HG03442 (cell line): ENCODE measurements at regions not wholly inside any gene's neighbourhood (a gene's known extent, or its start where the extent isn't known, plus 50 kb on each side); places are given as distances from the start of the nearest gene placed in this dataset.
"Not testable (repeated sequence)": the region's sequence is repeated elsewhere in the genome, so short reads cannot be mapped to it uniquely, and the experiment has no call there.

Experiments used
- ATAC-seq: cut with Tn5 transposase; IDR thresholded peaks from one replicate; pipeline ENCODE4 v1.9.1; 2021; ENCODE audit warnings: mild to moderate bottlenecking, moderate library complexity; ENCODE audit not compliant: unreplicated experiment

DNA sequence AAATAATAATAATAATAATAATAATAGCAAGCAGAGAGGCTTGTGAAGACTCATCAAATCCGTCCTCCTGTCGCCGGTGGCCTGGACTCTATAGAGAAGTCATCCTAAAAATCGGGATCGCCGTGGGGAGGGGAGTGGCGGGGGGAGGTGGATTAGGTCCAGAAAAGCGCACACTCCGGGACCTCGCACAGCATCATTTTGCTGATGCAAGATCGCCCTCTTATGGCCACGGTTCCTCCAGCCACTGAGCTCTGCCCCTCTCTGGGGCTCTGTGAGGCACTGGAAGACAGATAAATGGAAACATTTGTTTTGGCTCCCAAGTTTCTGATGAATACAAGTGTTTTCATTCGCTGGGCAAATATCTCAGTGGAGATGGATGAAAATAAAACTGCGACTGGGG is 612.0 kb downstream of the MATN1 start:
- no peak for ATAC-seq

- no peak for ATAC-seq
These were observed 612.5 kb downstream of the MATN1 start for GRCh38 chr1:30110846-30111245.

DNA sequence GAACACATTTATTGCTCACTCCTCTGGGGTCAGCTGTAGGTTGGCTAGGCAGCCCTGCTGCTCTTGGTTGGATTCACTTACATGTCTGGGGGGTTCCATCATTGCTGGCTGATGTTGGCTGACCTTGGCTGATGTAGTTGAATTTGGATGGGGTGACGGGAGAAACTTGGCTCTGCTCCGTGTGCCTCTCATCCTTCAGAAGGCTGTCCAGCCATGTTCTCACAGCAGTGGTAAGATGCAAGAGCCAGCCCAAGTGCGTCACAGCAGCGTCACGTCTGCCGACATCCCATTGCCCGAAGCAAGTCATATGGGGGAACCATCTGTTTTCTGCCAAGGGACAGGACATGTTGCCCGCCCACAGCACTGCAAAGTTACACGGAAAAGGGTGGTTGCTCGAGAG is 613.5 kb downstream of the MATN1 start:
- ATAC-seq = no peak

DNA sequence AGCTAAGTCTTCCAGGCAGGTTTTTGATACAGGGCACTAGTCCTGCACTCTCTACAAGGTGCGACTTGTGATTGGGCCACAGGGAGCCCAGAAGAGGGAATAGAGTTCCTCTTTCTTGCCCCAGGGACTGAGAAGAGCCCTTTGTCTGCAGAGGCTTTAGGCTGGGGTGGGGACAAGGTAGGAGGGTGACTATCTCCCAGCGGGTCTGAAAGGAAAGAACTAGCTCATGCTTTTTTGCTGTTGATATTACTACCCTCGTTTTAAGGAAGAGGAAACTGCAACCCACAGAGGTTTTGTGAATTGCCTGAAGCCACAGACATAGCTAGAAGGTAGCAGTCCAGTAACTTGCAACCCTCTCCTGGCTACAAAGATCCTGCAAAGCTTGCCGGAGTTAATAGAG is 615.2 kb downstream of the MATN1 start:
- no peak for ATAC-seq

DNA sequence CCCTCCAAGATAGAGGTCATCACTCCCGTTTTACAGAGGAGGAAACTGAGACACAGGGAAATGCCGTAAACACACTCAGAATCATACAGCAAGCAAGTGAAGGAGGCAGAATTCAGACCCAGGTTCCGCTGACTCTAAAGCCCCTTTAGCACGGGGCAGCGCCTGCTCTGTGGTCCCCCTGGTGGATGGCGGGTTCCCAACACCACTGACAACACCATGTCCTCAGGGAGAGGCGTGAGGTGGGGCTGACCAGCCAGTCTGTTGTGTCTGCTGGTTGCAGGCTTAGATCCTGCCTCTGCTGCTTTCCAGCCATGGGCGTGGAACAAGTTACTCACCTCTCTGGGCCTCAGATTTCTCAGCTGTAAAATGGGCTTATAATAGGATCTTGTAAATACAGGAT is 617.3 kb downstream of the MATN1 start:
- ATAC-seq = no peak

GRCh38 chr1:30104551-30104950 is 618.8 kb downstream of the MATN1 start:
- ATAC-seq = no peak

GRCh38 chr1:30103708-30104411 is 619.5 kb downstream of the MATN1 start:
- ATAC-seq = no peak

DNA sequence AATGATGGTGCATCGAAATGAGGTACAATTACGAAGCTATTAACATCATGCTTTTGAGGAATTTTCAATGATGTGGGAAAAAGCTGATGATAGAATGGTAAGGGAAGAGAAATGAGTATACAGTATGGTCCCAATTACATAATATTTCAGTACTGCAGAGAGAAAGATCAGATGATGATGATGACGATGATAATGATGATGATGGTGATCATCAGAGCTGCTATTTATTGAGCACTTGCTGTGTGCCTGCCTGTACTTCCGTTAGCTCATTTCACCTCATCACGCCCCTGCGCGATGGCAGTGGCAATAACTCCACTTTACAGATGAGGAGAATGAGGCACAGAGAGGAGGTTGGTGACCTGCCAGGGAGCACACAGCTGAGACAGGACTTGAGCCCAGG is 620.8 kb downstream of the MATN1 start:
- ATAC-seq = no peak

GRCh38 chr1:30101487-30102227 is 621.7 kb downstream of the MATN1 start:
- no peak for ATAC-seq

DNA sequence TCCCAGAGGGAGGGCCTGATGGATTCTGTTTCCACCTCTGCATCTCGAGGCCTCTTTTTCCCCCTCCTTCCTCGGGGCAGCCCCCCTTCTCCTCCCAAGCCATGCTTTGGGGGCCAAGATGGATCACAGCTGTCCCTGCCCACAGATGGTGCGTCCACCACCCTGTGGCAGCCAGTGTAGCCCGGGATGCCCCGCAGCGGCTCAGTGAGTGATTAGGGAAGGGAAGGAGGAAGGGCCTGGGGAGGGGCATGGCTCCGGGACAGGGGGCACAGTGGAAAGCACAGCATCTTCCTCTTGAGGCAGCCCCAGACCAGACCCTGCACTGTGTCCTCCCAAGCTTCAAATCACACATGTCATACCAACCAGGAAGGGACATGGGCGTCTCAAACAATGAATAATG is 622.4 kb downstream of the MATN1 start:
- ATAC-seq = no peak

- ATAC-seq = no peak
These were observed 622.9 kb downstream of the MATN1 start for GRCh38 chr1:30100524-30100862.

DNA sequence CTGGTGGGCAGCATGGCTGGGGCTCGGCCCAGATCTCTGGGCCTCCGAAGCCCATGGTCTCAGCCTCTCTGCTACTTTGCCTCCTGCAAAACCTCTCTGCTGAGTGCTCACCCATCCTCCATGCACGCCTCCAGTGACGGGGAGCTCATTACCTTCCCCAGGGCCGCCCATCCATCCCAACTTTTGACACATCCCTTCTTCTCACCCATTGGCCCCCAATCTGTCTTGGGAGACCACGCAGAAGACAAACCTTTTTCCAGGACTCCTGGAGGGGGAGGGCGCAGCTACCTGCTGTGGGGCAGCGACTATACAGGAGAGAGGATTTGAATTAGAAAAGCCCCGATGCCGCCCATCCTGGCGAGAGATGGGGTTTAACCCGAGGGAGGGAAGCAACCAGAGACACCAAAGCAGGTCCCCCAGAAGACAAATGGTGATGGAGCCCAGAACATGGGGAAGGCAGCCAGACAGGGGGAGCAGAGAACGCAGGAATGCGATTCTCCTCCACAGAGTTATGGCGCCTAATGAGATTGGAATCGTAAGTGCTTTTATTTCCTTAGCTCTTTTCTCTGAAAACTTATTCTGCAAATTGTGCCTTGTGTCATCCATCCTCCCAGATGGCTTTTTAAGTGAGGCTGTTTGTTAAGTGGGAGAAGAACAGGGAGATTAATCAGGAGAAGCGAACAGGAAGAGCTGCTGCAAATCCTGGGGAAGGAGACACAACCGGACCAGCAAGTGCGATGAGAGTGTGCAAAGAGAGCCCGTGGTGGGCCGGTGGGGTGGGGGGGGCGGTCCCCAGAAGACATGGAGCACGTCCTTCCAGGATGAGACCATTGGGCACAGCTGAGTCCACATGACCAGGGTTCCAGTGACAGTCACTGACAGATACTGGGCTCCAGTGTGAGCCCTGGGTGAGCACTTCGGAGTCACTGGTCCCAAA is 623.5 kb downstream of the MATN1 start:
- no peak for ATAC-seq

GRCh38 chr1:30097851-30098250 is 625.5 kb downstream of the MATN1 start:
- not testable (repeated sequence) for ATAC-seq

- ATAC-seq = no peak
These were observed 627.8 kb downstream of the MATN1 start for GRCh38 chr1:30095451-30096025.

DNA sequence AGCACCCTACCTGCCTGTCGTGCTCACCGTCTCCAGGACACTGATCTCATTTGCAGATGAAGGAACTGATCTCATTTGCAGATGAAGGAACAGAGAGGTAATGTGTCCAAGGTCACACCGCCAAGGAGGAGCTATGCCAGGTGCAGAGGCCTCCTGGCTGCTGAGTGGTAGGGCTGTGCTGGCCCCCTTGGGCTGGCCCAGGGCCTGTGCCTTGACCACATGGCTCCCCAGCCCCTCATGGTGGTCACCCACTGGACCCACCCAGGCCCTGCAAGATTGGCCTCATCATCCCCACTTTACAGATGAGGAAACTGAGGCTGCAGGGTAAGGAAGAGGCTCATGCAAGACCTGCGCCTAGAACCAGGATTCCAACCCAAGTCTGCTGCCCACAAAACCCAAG is 628.3 kb downstream of the MATN1 start:
- no peak for ATAC-seq

GRCh38 chr1:30092051-30092858 is 631.1 kb downstream of the MATN1 start:
- no peak for ATAC-seq

DNA sequence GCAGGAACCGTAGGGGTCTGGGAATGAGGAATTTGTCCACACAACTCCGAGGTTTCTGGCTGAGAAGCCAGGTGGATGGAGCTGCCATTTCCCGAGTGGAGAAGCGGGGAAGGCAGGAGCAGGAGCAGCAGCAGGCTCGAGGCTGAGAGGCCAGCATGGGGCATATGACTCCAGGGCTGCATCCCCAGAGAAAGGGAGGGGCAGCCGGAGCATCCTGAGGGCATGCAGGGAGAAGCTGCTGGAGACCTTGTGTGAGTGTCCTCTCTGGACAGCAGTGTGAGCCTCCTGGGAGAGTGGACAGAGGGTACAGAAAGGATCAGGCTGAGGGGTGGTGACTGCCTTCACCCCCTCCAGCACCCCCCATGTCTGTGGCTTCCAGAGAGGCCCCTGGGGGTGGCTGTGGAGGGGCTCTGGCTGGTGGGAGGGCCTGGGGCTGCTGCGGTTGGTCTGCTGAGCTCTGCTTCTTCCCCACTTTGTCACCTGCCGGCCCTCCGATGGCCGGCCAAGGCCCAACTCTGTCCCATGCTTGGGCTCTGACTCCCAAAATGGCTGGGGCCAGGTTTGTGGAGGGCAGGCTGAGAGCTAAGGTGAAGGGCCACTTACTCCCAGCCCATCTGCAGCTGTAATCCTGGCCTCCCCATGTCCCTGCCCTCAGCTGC is 633.1 kb downstream of the MATN1 start:
- ATAC-seq = no peak

- ATAC-seq = no peak
These were observed 634.4 kb downstream of the MATN1 start for GRCh38 chr1:30089024-30089430.

DNA sequence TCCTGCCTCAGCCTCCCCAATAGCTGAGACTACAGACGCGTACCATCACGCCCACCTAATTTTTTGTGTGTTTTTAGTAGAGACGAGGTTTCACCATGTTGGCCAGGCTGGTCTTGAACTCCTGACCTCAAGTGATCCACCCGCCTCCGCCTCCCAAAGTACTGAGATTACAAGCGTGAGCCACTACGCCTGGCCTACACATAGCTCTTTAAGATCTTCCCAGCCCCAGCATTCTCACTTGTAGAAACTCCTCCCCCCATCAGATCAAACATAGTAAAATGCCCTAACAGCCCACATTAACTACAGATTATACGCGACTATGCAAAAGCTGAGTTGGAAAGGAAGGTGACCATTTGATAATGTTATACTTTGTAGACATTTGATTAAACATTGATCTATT is 634.8 kb downstream of the MATN1 start:
- no peak for ATAC-seq

- no peak for ATAC-seq
These were observed 635.9 kb downstream of the MATN1 start for GRCh38 chr1:30087465-30087864.
